Tibial artery (tissue), 4 donors: ENCODE measurements at regions not wholly inside any gene's neighbourhood (a gene's known extent, or its start where the extent isn't known, plus 50 kb on each side); places are given as distances from the start of the nearest gene placed in this dataset.
"Not testable (repeated sequence)": the region's sequence is repeated elsewhere in the genome, so short reads cannot be mapped to it uniquely, and the experiment has no call there.

Source experiments
- DNase-seq, 2 donors: peaks; one replicate each; pipeline ENCODE4 v3.0.0-alpha.2; 2019
- H3K27ac ChIP-seq, 2 donors: fragments of 200-600 bp; sonication (generic) in 1 of 2; 1 replicate in 1 of 2; 2 replicates in 1 of 2; pipeline ENCODE4 v1.5.1; 2018 to 2019; ENCODE audit warnings: mild to moderate bottlenecking in 1 of 2
- H3K27me3 ChIP-seq, 2 donors: fragments of 200-600 bp; sonication (generic) in 1 of 2; one replicate each; pipeline versions ENCODE4 v1.5.1 to v1.6.0; 2016 to 2019
- H3K36me3 ChIP-seq, 3 donors: fragments of 200-600 bp; sonication (generic) in 2 of 3; one replicate each; pipeline ENCODE4 v1.5.1; 2016 to 2019; ENCODE audit warnings: mild to moderate bottlenecking in 2 of 3
- H3K4me1 ChIP-seq, 4 donors: fragments of 200-600 bp; sonication (generic) in 2 of 4; 1 replicate in 3 of 4; 2 replicates in 1 of 4; pipeline ENCODE4 v1.5.1; 2016 to 2019
- H3K4me3 ChIP-seq, 2 donors: fragments of 200-600 bp; sonication (generic) in 1 of 2; 1 replicate in 1 of 2; 2 replicates in 1 of 2; pipeline ENCODE4 v1.5.1; 2018 to 2019; ENCODE audit warnings: mild to moderate bottlenecking in 2 of 2
- H3K9me3 ChIP-seq, 3 donors: fragments of 200-600 bp; sonication (generic) in 1 of 3; one replicate each; pipeline ENCODE4 v1.5.1; 2016 to 2019
- intact Hi-C: fragments of 100-400 bp; cut with DNase I; formaldehyde crosslinking; loops from one replicate; pipeline ENCODE4 v1.15.0; 2023; ENCODE audit warnings: low total_unique reads
- TF ChIP-seq, protein P1 (sequence below), 2 experiments: fragments of 200-600 bp in 1 of 2; fragments of 450-650 bp in 1 of 2; IDR thresholded peaks; one replicate each; pipeline ENCODE4 v1.5.1; 2017 to 2019; ENCODE audit warnings: antibody characterized with exemption in 2 of 2, mild to moderate bottlenecking in 1 of 2, moderate library complexity in 1 of 2

DNA sequence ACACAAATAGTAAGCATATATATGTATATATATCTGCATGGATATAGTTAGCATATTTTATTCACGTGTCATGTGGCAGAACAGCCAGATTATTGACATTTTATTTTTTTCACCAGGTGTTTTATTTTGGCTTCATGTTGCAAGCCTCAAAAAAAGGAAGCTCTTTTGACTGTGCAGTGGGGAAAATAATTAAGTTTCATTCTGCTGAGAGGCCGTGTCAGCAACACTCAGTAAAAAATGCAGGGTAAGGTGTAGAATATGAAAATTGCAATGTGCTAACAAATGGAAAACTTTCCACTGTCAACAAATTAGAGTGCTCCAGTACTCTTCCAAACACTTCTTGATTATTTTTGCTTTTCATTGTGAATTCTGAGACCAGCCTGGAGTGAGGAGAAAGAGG lies 511.5 kb downstream of the GLUD2 start:
- TF ChIP-seq, protein P1, sequence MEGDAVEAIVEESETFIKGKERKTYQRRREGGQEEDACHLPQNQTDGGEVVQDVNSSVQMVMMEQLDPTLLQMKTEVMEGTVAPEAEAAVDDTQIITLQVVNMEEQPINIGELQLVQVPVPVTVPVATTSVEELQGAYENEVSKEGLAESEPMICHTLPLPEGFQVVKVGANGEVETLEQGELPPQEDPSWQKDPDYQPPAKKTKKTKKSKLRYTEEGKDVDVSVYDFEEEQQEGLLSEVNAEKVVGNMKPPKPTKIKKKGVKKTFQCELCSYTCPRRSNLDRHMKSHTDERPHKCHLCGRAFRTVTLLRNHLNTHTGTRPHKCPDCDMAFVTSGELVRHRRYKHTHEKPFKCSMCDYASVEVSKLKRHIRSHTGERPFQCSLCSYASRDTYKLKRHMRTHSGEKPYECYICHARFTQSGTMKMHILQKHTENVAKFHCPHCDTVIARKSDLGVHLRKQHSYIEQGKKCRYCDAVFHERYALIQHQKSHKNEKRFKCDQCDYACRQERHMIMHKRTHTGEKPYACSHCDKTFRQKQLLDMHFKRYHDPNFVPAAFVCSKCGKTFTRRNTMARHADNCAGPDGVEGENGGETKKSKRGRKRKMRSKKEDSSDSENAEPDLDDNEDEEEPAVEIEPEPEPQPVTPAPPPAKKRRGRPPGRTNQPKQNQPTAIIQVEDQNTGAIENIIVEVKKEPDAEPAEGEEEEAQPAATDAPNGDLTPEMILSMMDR (IDR thresholded peaks at IDR 0.05) = no peak
- Histone ChIP-seq H3K4me1 (no peaks in the 10 kb centered on the region), H3K9me3 (no peaks in the 10 kb centered on the region), H3K27me3 (no peaks in the 10 kb centered on the region), H3K4me3 (no peak overlapping the region), H3K36me3 (no peaks in the 10 kb centered on the region), H3K27ac (no peak overlapping the region)
- intact Hi-C loops = no loop called here
- no peak for DNase-seq

DNA sequence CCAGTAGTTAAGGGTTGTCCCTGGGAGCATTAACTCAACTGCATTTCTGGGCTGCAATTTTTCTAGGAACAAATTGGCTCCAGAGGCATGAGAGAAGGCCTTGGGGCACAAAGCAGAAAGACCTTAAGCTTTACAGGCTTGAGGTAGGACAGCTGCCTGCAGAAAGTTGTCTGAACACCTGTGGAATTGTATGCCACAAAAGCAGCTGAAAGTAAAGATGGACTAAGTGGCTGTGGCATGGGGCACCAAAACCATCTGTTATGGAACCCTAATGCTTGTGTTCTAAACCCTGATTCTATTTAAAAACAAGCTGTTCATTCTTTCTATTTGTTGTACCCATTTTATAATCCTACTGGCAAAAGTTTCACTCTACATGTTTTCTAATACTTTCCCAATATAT lies 515.2 kb downstream of the GLUD2 start:
- no peaks in the 10 kb centered on the region for H3K4me1 ChIP-seq
- H3K27me3 ChIP-seq = no peaks in the 10 kb centered on the region
- no peak overlapping the region for H3K27ac ChIP-seq
- TF ChIP-seq, protein P1 (IDR thresholded peaks at IDR 0.05) = no peak
- intact Hi-C loops = no loop called here
- no peaks in the 10 kb centered on the region for H3K36me3 ChIP-seq
- no peak overlapping the region for H3K4me3 ChIP-seq
- no peak for DNase-seq
- no peaks in the 10 kb centered on the region for H3K9me3 ChIP-seq

DNA sequence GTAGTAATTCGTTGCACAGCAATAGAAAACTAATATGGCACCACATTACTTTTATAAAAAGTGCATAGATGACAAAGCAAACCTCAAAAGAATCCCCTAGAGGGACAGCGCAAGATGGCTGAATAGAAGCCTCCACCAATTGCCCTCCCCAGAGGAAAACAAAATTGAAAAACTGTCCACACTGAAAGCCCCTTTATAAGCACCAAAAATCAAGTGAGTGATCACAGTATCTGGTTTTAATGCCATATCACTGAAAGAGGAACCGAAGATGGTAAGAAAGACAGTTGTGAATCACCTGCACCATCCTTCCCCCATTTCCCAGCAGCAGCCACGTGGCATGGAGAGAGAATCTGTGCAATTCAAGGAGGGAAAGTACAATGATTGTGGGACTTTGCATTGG lies 522.2 kb downstream of the GLUD2 start:
- no peak for DNase-seq
- Histone ChIP-seq H3K4me1 (no peaks in the 10 kb centered on the region), H3K36me3 (no peaks in the 10 kb centered on the region), H3K9me3 (no peaks in the 10 kb centered on the region), H3K4me3 (no peak overlapping the region), H3K27ac (no peak overlapping the region), H3K27me3 (no peaks in the 10 kb centered on the region)
- TF ChIP-seq, protein P1 (IDR thresholded peaks at IDR 0.05) = no peak
- intact Hi-C loops = no loop called here

DNA sequence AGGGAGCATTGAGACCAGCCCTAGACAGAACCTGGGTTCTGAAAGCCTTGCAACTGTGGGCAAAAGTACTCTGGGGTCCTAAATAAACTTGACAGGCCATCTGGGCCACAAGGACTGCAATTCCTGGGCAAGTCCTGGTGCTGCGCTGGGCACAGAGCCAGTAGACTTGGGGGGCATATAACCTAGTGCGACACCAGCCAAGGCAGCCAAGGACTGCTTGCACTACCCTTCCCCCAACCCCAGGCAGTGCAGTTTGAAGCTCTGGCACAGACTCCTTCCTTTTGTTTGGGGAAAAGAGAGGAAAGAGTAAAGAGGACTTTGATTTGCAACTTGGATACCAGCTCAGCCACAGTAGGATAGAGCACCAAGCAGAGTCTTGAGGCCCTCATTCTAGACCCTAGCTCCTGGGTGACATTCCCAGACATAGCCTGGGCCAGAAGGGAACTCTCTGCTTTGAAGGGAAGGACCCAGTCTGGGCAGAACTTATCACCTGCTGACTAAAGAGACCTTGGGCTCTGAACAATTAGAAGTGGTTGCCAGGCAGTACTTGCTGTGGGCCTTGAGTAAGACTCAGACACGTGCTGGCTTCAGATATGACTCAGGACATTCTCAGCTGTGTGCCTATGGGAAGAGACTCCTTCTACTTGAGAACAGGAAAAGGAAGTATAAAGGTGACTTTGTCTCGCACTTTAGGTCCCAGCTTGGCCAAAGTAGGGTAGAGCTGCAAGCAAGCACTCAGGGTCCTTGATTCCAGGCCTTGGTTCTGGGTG lies 522.8 kb downstream of the GLUD2 start:
- Histone ChIP-seq H3K36me3 (no peaks in the 10 kb centered on the region), H3K4me3 (no peak overlapping the region), H3K9me3 (no peaks in the 10 kb centered on the region), H3K27ac (no peak overlapping the region), H3K4me1 (no peaks in the 10 kb centered on the region), H3K27me3 (no peaks in the 10 kb centered on the region)
- DNase-seq = no peak
- TF ChIP-seq, protein P1 (IDR thresholded peaks at IDR 0.05) = no peak
- intact Hi-C loops = no loop called here

DNA sequence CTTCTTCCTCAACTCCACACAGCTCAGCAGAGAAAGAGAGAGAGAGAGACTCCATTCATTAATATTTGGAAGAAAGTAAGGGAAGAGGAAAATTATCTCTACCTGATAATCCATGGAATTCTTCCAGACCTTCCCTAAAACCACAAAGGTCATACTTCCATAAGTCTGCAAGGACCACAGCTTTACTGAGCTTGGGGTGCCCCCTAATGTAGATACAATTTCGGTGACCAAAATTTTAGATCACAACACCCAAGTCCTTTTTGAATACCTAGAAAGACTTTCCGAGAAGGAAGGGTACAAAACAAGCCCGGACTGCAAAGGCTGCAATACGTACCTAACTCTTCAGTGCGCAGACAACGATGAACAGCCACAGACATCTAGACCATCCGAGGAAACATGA lies 523.9 kb downstream of the GLUD2 start:
- H3K27me3 ChIP-seq = no peaks in the 10 kb centered on the region
- H3K36me3 ChIP-seq = no peaks in the 10 kb centered on the region
- H3K27ac ChIP-seq = no peak overlapping the region
- intact Hi-C loops = no loop called here
- H3K4me3 ChIP-seq = no peak overlapping the region
- TF ChIP-seq, protein P1 (IDR thresholded peaks at IDR 0.05) = no peak
- no peaks in the 10 kb centered on the region for H3K9me3 ChIP-seq
- no peaks in the 10 kb centered on the region for H3K4me1 ChIP-seq
- no peak for DNase-seq

DNA sequence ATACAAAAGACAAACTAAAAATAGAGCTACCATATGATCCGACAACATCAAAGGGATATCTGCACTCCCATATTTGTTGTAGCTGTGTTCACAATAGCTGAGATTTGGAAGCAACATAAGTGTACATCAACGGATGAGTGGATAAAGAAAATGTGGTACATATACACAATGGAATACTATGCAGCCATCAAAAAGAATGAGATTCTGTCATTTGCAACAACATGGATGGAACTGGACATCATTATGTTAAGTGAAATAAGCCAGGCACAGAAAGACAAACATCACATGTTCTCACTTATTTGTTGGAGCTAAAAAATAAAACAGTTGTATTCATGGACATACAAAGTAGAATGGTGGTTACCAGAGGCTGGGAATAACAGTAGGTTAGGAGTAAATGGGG lies 527.0 kb downstream of the GLUD2 start:
- intact Hi-C loops, H3K4me3 ChIP-seq, H3K4me1 ChIP-seq, DNase-seq, H3K27ac ChIP-seq, H3K9me3 ChIP-seq, H3K36me3 ChIP-seq, H3K27me3 ChIP-seq: not testable (repeated sequence)
